GM23338 (cell line): ENCODE measurements at regions not wholly inside any gene's neighbourhood (a gene's known extent, or its start where the extent isn't known, plus 50 kb on each side); places are given as distances from the start of the nearest gene placed in this dataset.

Source experiments
- ATAC-seq: fragments of 200-7000 bp; cut with Tn5 transposase; 3 replicates; pipeline ENCODE4 v1.9.1; 2020
- DNase-seq: peaks from one replicate; pipeline ENCODE4 v3.0.0-alpha.2; 2015; ENCODE audit warnings: low spot score
- H2AFZ ChIP-seq: fragments of 200-600 bp; sonication (generic); 2 replicates; pipeline ENCODE4 v1.8.0; 2016; ENCODE audit warnings: antibody characterized with exemption, mild to moderate bottlenecking, moderate library complexity
- H3F3A ChIP-seq: fragments of 200-600 bp; sonication (generic); replicated peaks from 2 replicates; pipeline ENCODE4 v1.8.0; 2017; ENCODE audit warnings: antibody characterized with exemption, mixed run types, low read depth
- H3K27ac ChIP-seq: fragments of 200-600 bp; sonication (generic); 2 replicates; pipeline ENCODE4 v1.6.1; 2016; ENCODE audit warnings: low read depth
- H3K27me3 ChIP-seq: fragments of 200-600 bp; sonication (generic); 2 replicates; pipeline ENCODE4 v1.8.0; 2016; ENCODE audit warnings: mild to moderate bottlenecking, mixed run types, moderate library complexity; ENCODE audit not compliant: insufficient read depth
- H3K36me3 ChIP-seq: fragments of 200-600 bp; sonication (generic); 2 replicates; pipeline ENCODE4 v1.8.0; 2016; ENCODE audit warnings: mild to moderate bottlenecking; ENCODE audit not compliant: insufficient read depth
- H3K4me1 ChIP-seq: fragments of 200-600 bp; sonication (generic); 2 replicates; pipeline ENCODE4 v1.8.0; 2016; ENCODE audit warnings: mild to moderate bottlenecking, moderate library complexity; ENCODE audit not compliant: insufficient read depth
- H3K4me2 ChIP-seq: fragments of 200-600 bp; sonication (generic); 2 replicates; pipeline ENCODE4 v1.7.1; 2017; ENCODE audit warnings: mixed run types
- H3K4me3 ChIP-seq: fragments of 200-600 bp; sonication (generic); 2 replicates; pipeline ENCODE4 v1.6.1; 2016; ENCODE audit warnings: mixed run types
- H3K79me2 ChIP-seq: fragments of 200-600 bp; sonication (generic); replicated peaks from 2 replicates; pipeline ENCODE4 v1.8.0; 2017; ENCODE audit warnings: mild to moderate bottlenecking; ENCODE audit not compliant: insufficient read depth
- H3K9me2 ChIP-seq: fragments of 200-600 bp; sonication (generic); 2 replicates; pipeline ENCODE4 v1.8.0; 2017; ENCODE audit not compliant: insufficient read depth
- H4K20me1 ChIP-seq: fragments of 200-600 bp; sonication (generic); replicated peaks from 2 replicates; pipeline ENCODE4 v1.8.0; 2017; ENCODE audit warnings: mild to moderate bottlenecking; ENCODE audit not compliant: insufficient read depth
- H3K27ac Mint-ChIP-seq: 2 replicates; pipeline ENCODE4 v1.8.0; 2020; ENCODE audit warnings: inconsistent platforms, mild to moderate bottlenecking, moderate library complexity, mixed read lengths
- H3K27me3 Mint-ChIP-seq: 3 replicates; pipeline ENCODE4 v1.8.0; 2022; ENCODE audit warnings: low read depth, mild to moderate bottlenecking, moderate library complexity, mixed read lengths, inconsistent platforms; ENCODE audit not compliant: insufficient read depth, poor library complexity
- H3K36me3 Mint-ChIP-seq: 3 replicates; pipeline ENCODE4 v1.8.0; 2021; ENCODE audit warnings: low read depth, mild to moderate bottlenecking, inconsistent platforms, moderate library complexity, mixed read lengths
- H3K4me1 Mint-ChIP-seq: 3 replicates; pipeline ENCODE4 v1.8.0; 2020; ENCODE audit warnings: mild to moderate bottlenecking, inconsistent platforms, mixed read lengths
- H3K4me3 Mint-ChIP-seq: 3 replicates; pipeline ENCODE4 v1.8.0; 2021; ENCODE audit warnings: moderate library complexity, mild to moderate bottlenecking, inconsistent platforms, mixed read lengths
- H3K9me3 Mint-ChIP-seq: 3 replicates; pipeline ENCODE4 v1.8.0; 2020; ENCODE audit warnings: moderate library complexity, mild to moderate bottlenecking, inconsistent platforms, mixed read lengths
- CREB1 ChIP-seq: fragments of 250-450 bp; sonication (Bioruptor Pico); IDR thresholded peaks from 2 replicates; pipeline ENCODE4 v1.5.0; 2020; ENCODE audit warnings: low read depth, mild to moderate bottlenecking, moderate library complexity
- EZH2 ChIP-seq: fragments of 200-600 bp; sonication (generic); IDR thresholded peaks from one replicate; pipeline ENCODE4 v1.8.0; 2017; ENCODE audit warnings: antibody characterized with exemption, mild to moderate bottlenecking, low read depth; ENCODE audit not compliant: unreplicated experiment
- EZH2phosphoT487 ChIP-seq: fragments of 200-600 bp; sonication (generic); IDR thresholded peaks from one replicate; pipeline ENCODE4 v1.8.1; 2018; ENCODE audit warnings: antibody characterized with exemption; ENCODE audit not compliant: unreplicated experiment
- JUNB ChIP-seq: IDR thresholded peaks from one replicate; pipeline ENCODE4 v1.6.1; 2016; ENCODE audit warnings: antibody characterized with exemption; ENCODE audit not compliant: unreplicated experiment
- NANOG ChIP-seq: IDR thresholded peaks from 2 replicates; pipeline ENCODE4 v1.6.1; 2016; ENCODE audit warnings: antibody characterized with exemption, borderline replicate concordance
- POLR2AphosphoS5 ChIP-seq: IDR thresholded peaks from 2 replicates; pipeline ENCODE4 v1.6.1; 2016; ENCODE audit warnings: antibody characterized with exemption, low read depth
- REST ChIP-seq: IDR thresholded peaks from one replicate; pipeline ENCODE4 v1.6.1; 2018; ENCODE audit warnings: antibody characterized with exemption; ENCODE audit not compliant: unreplicated experiment
- STAT1 ChIP-seq: IDR thresholded peaks from one replicate; pipeline ENCODE4 v1.6.1; 2016; ENCODE audit warnings: antibody characterized with exemption; ENCODE audit not compliant: unreplicated experiment
- ZNF114 ChIP-seq: fragments of 250-450 bp; sonication (Bioruptor Pico); IDR thresholded peaks from 2 replicates; pipeline ENCODE4 v1.5.0; 2020; ENCODE audit warnings: mild to moderate bottlenecking, moderate library complexity
- ZNF331 ChIP-seq: fragments of 250-450 bp; sonication (Bioruptor Pico); IDR thresholded peaks from 2 replicates; pipeline ENCODE4 v1.5.0; 2020; ENCODE audit warnings: low read depth, mild to moderate bottlenecking, moderate library complexity
- TF ChIP-seq, protein P1 (sequence below): IDR thresholded peaks from 2 replicates; pipeline ENCODE4 v1.6.1; 2016; ENCODE audit warnings: antibody characterized with exemption
- TF ChIP-seq, protein P2 (sequence below), 2 experiments: fragments of 200-600 bp in 1 of 2; sonication (generic) in 1 of 2; conservative IDR thresholded peaks; 2 replicates each; pipeline versions ENCODE4 v1.5.1 to v1.6.1; 2016 to 2017; ENCODE audit warnings: antibody characterized with exemption in 2 of 2, low read depth in 2 of 2, mild to moderate bottlenecking in 2 of 2, moderate library complexity in 1 of 2

- TF ChIP-seq EZH2 = no peak
- TF ChIP-seq, protein P1, sequence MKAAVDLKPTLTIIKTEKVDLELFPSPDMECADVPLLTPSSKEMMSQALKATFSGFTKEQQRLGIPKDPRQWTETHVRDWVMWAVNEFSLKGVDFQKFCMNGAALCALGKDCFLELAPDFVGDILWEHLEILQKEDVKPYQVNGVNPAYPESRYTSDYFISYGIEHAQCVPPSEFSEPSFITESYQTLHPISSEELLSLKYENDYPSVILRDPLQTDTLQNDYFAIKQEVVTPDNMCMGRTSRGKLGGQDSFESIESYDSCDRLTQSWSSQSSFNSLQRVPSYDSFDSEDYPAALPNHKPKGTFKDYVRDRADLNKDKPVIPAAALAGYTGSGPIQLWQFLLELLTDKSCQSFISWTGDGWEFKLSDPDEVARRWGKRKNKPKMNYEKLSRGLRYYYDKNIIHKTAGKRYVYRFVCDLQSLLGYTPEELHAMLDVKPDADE = no peak
- no peak for TF ChIP-seq REST
Observed at GRCh38 chr1:57672346-57673140, 248.7 kb upstream of the DAB1 start (continued).

GRCh38 chr1:57671750-57672149 lies 247.9 kb upstream of the DAB1 start:
- Mint-ChIP-seq H3K4me3 (no peak overlapping the region), H3K36me3 (no peaks in the 10 kb centered on the region), H3K27ac (no peak overlapping the region), H3K4me1 (no peaks in the 10 kb centered on the region; the same call in 2 of the 3 replicates), H3K27me3 (no peaks in the 10 kb centered on the region), H3K9me3 (no peaks in the 10 kb centered on the region; the same call in 2 of the 3 replicates)
- H3F3A ChIP-seq = no peaks in the 10 kb centered on the region
- H3K4me1 ChIP-seq = no peaks in the 10 kb centered on the region
- no peaks in the 10 kb centered on the region for H3K79me2 ChIP-seq
- H3K9me2 ChIP-seq = no peaks in the 10 kb centered on the region
- H4K20me1 ChIP-seq = no peaks in the 10 kb centered on the region
- H3K36me3 ChIP-seq = no peaks in the 10 kb centered on the region
- peaks cover 6% of the 10 kb centered on the region for H3K27me3 ChIP-seq
- ATAC-seq (no peak), DNase-seq (no peak)
- no peak overlapping the region for H3K27ac ChIP-seq
- H3K4me3 ChIP-seq = no peak overlapping the region
- no peak overlapping the region for H3K4me2 ChIP-seq
- no peak overlapping the region for H2AFZ ChIP-seq
- TF ChIP-seq ZNF114 (CRISPR knock-in tag) = no peak
- TF ChIP-seq, protein P2, sequence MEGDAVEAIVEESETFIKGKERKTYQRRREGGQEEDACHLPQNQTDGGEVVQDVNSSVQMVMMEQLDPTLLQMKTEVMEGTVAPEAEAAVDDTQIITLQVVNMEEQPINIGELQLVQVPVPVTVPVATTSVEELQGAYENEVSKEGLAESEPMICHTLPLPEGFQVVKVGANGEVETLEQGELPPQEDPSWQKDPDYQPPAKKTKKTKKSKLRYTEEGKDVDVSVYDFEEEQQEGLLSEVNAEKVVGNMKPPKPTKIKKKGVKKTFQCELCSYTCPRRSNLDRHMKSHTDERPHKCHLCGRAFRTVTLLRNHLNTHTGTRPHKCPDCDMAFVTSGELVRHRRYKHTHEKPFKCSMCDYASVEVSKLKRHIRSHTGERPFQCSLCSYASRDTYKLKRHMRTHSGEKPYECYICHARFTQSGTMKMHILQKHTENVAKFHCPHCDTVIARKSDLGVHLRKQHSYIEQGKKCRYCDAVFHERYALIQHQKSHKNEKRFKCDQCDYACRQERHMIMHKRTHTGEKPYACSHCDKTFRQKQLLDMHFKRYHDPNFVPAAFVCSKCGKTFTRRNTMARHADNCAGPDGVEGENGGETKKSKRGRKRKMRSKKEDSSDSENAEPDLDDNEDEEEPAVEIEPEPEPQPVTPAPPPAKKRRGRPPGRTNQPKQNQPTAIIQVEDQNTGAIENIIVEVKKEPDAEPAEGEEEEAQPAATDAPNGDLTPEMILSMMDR (conservative IDR thresholded peaks at IDR 0.05; ENCODE audit: low read depth in 2 of 2) = no peak
- no peak for TF ChIP-seq JUNB
- TF ChIP-seq REST = no peak
- TF ChIP-seq, protein P1 = no peak
- TF ChIP-seq NANOG = no peak
- TF ChIP-seq EZH2phosphoT487 = no peak
- TF ChIP-seq ZNF331 (CRISPR knock-in tag) = no peak
- TF ChIP-seq CREB1 (CRISPR knock-in tag) = no peak
- TF ChIP-seq POLR2AphosphoS5 = no peak
- no peak for TF ChIP-seq EZH2
- no peak for TF ChIP-seq STAT1
